Right lobe of liver (tissue), 4 donors: ENCODE measurements at regions not wholly inside any gene's neighbourhood (a gene's known extent, or its start where the extent isn't known, plus 50 kb on each side); places are given as distances from the start of the nearest gene placed in this dataset.

Experiments
- POLR2A ChIP-seq: fragments of 450-650 bp; IDR thresholded peaks from one replicate; pipeline ENCODE4 v1.6.1; 2017; ENCODE audit warnings: antibody characterized with exemption, mild to moderate bottlenecking
- TF ChIP-seq, protein P1 (sequence below), 4 donors: fragments of 200-600 bp in 3 of 4; fragments of 450-650 bp in 1 of 4; IDR thresholded peaks; one replicate each; pipeline versions ENCODE4 v1.5.1 to v1.8.0; 2016 to 2022; ENCODE audit warnings: antibody characterized with exemption in 4 of 4, mild to moderate bottlenecking in 2 of 4
- donor health status: DM: no; HTN: no; CAD: no.
- donor health status: DM: no; HTN: no; CAD: no.
- donor health status: DM: no; HTN: yes; CAD: no.

DNA sequence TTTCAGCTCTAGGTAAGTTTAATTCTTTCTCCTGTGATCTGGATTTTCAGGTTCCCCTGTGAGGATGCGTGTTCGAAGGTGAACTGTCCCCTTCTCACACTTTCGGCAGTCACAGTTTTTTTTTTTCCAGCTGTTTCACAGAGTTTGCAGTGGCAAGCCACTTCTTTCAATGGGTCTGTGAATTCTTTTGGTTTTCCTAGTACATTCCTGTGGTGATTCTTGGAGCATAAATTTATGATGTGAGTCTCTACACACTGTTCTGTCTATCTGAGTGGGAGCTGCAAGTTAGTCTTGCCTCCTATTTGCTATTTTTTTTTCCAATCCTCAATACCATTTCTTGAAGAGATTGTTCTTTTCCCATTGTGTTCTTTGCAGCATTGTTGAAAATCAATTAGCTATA lies 595.5 kb downstream of the RAPGEF2 start:
- TF ChIP-seq, protein P1, sequence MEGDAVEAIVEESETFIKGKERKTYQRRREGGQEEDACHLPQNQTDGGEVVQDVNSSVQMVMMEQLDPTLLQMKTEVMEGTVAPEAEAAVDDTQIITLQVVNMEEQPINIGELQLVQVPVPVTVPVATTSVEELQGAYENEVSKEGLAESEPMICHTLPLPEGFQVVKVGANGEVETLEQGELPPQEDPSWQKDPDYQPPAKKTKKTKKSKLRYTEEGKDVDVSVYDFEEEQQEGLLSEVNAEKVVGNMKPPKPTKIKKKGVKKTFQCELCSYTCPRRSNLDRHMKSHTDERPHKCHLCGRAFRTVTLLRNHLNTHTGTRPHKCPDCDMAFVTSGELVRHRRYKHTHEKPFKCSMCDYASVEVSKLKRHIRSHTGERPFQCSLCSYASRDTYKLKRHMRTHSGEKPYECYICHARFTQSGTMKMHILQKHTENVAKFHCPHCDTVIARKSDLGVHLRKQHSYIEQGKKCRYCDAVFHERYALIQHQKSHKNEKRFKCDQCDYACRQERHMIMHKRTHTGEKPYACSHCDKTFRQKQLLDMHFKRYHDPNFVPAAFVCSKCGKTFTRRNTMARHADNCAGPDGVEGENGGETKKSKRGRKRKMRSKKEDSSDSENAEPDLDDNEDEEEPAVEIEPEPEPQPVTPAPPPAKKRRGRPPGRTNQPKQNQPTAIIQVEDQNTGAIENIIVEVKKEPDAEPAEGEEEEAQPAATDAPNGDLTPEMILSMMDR (IDR thresholded peaks at IDR 0.05) = no peak
- no peak for TF ChIP-seq POLR2A
